ENCODE measurements at regions not wholly inside any gene's neighbourhood (a gene's known extent, or its start where the extent isn't known, plus 50 kb on each side); places are given as distances from the start of the nearest gene placed in this dataset.

DNA sequence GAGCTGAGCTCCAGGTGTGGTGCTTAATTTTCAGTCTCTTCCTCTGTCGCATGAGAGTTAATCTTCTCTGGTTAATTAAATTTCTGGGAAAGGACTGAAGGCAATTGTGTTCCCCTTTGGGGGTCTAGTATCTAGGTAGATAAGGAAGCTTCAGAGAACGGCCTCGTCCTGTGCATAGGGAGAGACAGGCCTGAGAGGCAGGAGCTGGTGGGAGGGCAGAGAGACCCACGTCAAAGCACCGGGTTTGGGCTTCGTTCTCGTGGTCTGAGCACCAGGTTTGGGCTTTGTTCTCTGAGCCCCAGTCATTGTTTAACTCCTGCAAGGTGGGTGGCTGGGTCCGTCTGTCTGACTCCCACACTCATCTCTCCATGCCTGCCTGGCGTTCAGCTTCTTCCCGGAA lies 160.8 kb upstream of the PITRM1 start:
- no peak for DNase-seq (ENCODE audit: low read depth)
- H3K4me3 ChIP-seq (ENCODE audit: low read depth, low read length), result no peak overlapping the region
- TF ChIP-seq MYC (IDR thresholded peaks at IDR 0.05; ENCODE audit: low read depth, low read length) (no peak), POLR2A (IDR thresholded peaks at IDR 0.05; ENCODE audit: extremely low read depth, insufficient read length) (no peak)
- TF ChIP-seq, protein P1, sequence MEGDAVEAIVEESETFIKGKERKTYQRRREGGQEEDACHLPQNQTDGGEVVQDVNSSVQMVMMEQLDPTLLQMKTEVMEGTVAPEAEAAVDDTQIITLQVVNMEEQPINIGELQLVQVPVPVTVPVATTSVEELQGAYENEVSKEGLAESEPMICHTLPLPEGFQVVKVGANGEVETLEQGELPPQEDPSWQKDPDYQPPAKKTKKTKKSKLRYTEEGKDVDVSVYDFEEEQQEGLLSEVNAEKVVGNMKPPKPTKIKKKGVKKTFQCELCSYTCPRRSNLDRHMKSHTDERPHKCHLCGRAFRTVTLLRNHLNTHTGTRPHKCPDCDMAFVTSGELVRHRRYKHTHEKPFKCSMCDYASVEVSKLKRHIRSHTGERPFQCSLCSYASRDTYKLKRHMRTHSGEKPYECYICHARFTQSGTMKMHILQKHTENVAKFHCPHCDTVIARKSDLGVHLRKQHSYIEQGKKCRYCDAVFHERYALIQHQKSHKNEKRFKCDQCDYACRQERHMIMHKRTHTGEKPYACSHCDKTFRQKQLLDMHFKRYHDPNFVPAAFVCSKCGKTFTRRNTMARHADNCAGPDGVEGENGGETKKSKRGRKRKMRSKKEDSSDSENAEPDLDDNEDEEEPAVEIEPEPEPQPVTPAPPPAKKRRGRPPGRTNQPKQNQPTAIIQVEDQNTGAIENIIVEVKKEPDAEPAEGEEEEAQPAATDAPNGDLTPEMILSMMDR (IDR thresholded peaks at IDR 0.05; ENCODE audit: low read depth, low read length), result no peak
- TF ChIP-seq, protein P2, sequence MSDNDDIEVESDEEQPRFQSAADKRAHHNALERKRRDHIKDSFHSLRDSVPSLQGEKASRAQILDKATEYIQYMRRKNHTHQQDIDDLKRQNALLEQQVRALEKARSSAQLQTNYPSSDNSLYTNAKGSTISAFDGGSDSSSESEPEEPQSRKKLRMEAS (IDR thresholded peaks at IDR 0.05; ENCODE audit: low read depth, low read length), result no peak

DNA sequence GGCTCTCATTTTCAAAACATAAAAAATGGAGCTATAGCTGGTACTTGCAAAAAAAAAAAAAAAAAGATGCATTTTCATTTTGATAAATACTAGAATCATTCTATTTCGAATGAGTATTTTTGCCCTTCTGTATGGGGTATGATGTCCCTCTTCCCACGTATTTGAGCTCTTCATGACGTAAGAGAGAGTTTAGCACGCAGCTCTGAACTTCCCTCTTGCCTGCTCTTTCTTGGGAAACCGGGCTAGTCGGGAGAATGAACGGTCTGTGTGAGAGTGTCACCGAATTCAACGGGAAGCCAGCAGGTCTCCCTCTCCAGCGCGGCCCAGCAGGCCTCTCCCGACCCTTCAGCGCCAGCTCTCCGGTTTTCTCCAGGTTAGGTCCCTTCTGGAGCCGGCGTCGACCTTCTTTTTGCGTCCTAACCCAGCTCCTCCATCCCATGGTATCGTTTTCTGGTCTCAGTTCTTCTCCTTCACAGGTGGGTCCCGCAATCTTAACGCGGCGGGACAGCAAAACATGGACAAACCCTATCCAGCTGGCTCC lies 159.2 kb upstream of the PITRM1 start:
- no peak for TF ChIP-seq POLR2A (IDR thresholded peaks at IDR 0.05; ENCODE audit: extremely low read depth, insufficient read length)
- no peak for TF ChIP-seq MYC (IDR thresholded peaks at IDR 0.05; ENCODE audit: low read depth, low read length)
- TF ChIP-seq, protein P2 (IDR thresholded peaks at IDR 0.05; ENCODE audit: low read depth, low read length), result no peak
- TF ChIP-seq, protein P1 (IDR thresholded peaks at IDR 0.05; ENCODE audit: low read depth, low read length), result no peak
- DNase-seq (ENCODE audit: low read depth), result no peak

DNA sequence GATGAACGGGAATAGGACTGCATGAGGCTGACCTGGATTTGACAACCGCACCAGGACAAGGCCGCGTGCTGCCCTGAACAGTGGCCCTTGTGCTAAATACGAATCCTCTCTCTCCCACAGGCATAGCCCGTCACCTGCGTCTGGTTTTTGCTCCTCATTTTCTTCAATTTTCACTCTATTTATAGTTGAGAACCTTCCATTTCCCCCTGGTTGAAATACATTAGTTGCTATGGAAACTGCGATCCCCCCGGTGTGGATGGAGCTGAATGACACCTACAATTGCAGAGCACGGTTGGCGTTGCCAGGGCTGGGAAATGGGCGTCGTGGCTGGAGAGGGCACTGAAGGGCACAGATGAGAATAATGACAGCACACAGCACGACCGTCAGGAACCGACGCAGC lies 158.6 kb upstream of the PITRM1 start:
- TF ChIP-seq, protein P2 (IDR thresholded peaks at IDR 0.05; ENCODE audit: low read depth, low read length), result no peak
- no peak for TF ChIP-seq MYC (IDR thresholded peaks at IDR 0.05; ENCODE audit: low read depth, low read length)
- TF ChIP-seq, protein P1 (IDR thresholded peaks at IDR 0.05; ENCODE audit: low read depth, low read length), result no peak
- no peak for TF ChIP-seq POLR2A (IDR thresholded peaks at IDR 0.05; ENCODE audit: extremely low read depth, insufficient read length)
- DNase-seq (ENCODE audit: low read depth), result no peak
- no peak overlapping the region for H3K4me3 ChIP-seq (ENCODE audit: low read depth, low read length)

More for the DNA sequence above, 159.2 kb upstream of the PITRM1 start:
- no peak overlapping the region for H3K4me3 ChIP-seq (ENCODE audit: low read depth, low read length)

DNA sequence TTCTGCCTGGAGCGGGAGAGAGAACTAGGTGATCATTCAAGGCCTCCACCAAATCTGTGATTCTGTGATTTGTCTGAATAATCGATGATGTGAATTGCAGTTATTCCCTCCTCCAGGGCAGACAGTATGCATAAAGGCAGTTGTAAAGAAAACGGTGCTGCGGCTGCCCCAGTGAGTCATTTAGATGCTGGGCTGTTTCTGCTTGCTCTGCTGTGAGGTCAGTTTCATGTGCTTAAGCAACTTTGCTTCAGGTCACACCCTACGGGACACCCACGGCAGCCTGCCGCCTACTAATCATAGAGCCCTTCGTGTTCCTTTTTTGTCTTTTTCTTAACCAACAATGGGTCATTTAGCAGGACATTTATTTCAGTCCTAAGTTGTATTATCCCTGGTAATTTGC lies 158.1 kb upstream of the PITRM1 start:
- TF ChIP-seq MYC (IDR thresholded peaks at IDR 0.05; ENCODE audit: low read depth, low read length), result peak; percentile 51; the same call in 1 of the 2 replicates
- TF ChIP-seq, protein P1 (IDR thresholded peaks at IDR 0.05; ENCODE audit: low read depth, low read length), result no peak
- TF ChIP-seq POLR2A (IDR thresholded peaks at IDR 0.05; ENCODE audit: extremely low read depth, insufficient read length), result no peak
- TF ChIP-seq, protein P2 (IDR thresholded peaks at IDR 0.05; ENCODE audit: low read depth, low read length), result peak; percentile 51; the same call in 1 of the 2 replicates
- no peak overlapping the region for H3K4me3 ChIP-seq (ENCODE audit: low read depth, low read length)
- peak; percentile 78 for DNase-seq (ENCODE audit: low read depth)

DNA sequence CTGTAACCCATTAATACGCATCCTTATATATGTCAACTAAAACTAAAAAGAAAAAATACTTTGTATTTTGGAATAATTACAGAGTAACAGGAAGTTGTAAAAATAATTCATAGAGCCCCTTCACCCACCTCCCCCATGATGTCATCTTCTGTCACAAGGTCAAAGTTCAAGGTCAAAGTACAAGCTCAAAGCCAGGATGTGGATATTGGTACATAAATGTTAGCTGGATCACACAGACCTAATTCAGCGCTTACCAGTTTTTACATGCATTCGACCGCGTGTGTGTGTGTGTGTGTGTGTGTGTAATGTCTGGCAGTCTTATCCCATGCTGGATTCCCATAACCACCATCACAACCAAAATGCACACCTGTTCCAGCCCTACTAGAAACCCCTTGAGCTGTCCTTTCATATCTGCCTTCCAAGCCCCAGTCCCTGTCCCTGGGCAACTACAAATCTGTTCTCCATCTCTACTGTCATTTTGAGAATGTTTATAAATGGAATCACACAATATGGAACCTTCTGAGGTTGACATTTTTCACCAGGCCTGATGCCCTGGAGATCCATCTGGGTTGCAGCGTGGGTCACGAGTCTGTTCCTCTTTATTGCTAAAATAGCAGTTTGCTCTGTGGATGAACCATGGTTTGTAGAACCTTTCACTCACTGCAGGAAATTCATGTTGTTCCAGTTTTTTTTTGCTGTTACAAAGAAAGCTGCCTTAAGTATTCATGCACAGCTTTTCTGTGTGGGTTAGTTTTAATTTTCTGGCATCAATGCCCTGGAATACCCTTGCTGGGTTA lies 153.6 kb upstream of the PITRM1 start:
- DNase-seq (ENCODE audit: low read depth), result no peak
- H3K4me3 ChIP-seq (ENCODE audit: low read depth, low read length), result no peak overlapping the region
- TF ChIP-seq, protein P2 (IDR thresholded peaks at IDR 0.05; ENCODE audit: low read depth, low read length), result no peak

DNA sequence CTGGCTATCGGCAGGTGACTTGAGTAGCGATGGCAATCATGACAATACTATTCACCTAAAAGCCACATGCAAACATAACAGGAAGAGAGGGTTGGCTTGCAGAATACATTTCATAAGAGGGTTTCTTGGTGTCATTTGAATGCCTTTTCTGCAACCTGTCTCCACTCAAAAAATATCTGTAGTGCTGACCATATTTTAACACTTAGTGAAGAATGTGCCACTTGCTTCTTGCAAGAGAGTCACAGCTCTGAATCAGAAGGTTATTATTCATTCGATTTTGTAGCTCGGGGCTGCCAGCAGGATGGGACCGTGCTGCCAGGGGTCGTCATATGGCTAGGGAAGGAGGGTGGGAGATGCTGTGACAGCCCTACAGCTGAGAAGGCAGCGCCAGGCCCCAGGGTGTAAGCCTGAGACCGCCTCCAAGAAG lies 152.0 kb upstream of the PITRM1 start:
- DNase-seq (ENCODE audit: low read depth), result no peak
- H3K4me3 ChIP-seq (ENCODE audit: low read depth, low read length), result no peak overlapping the region
- TF ChIP-seq MYC (IDR thresholded peaks at IDR 0.05; ENCODE audit: low read depth, low read length), result no peak
- TF ChIP-seq, protein P2 (IDR thresholded peaks at IDR 0.05; ENCODE audit: low read depth, low read length), result no peak
